ENCODE measurements at regions not wholly inside any gene's neighbourhood (a gene's known extent, or its start where the extent isn't known, plus 50 kb on each side); places are given as distances from the start of the nearest gene placed in this dataset.

DNA sequence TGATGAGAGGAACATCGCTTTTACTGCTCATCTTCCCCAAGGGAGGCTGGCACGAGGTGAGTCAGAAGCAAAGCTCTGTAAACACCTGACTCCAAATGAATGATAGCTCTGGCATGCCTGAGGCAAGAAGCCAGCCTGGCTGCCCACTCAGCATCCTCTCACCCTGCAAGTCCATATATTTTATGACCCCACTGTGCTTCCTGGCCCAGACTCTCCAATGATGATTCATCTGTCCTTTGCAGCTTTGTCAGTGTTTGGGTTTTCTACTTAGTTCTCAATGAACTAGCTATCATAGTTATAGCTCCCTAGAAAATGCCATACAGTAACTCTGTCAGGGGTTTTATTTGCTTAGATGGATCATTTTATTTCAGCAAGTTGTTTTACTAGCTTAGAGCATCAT is 52.1 kb upstream of the FSTL4 start:
- TF ChIP-seq, protein P1, sequence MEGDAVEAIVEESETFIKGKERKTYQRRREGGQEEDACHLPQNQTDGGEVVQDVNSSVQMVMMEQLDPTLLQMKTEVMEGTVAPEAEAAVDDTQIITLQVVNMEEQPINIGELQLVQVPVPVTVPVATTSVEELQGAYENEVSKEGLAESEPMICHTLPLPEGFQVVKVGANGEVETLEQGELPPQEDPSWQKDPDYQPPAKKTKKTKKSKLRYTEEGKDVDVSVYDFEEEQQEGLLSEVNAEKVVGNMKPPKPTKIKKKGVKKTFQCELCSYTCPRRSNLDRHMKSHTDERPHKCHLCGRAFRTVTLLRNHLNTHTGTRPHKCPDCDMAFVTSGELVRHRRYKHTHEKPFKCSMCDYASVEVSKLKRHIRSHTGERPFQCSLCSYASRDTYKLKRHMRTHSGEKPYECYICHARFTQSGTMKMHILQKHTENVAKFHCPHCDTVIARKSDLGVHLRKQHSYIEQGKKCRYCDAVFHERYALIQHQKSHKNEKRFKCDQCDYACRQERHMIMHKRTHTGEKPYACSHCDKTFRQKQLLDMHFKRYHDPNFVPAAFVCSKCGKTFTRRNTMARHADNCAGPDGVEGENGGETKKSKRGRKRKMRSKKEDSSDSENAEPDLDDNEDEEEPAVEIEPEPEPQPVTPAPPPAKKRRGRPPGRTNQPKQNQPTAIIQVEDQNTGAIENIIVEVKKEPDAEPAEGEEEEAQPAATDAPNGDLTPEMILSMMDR (IDR thresholded peaks at IDR 0.05) = no peak
- no peak for TF ChIP-seq POLR2A (IDR thresholded peaks at IDR 0.05)

All from uterus (tissue), 2 donors.